HepG2 (cell line): ENCODE measurements at regions not wholly inside any gene's neighbourhood (a gene's known extent, or its start where the extent isn't known, plus 50 kb on each side); places are given as distances from the start of the nearest gene placed in this dataset.

Experiments
- GTF3A ChIP-seq: sonication (generic); formaldehyde crosslinking; conservative IDR thresholded peaks from 2 replicates; pipeline ENCODE4 v1.4.0; 2020; ENCODE audit warnings: mild to moderate bottlenecking, missing genetic modification reagents
- PCBP1 ChIP-seq: fragments of 200-400 bp; formaldehyde crosslinking; IDR thresholded peaks from 2 replicates; pipeline ENCODE4 v1.6.1; 2017; ENCODE audit warnings: mild to moderate bottlenecking, low read depth, low read length, borderline replicate concordance
- TCF7L2 ChIP-seq: IDR thresholded peaks from 2 replicates; pipeline ENCODE4 v1.6.1; 2011; ENCODE audit warnings: mild to moderate bottlenecking, low read depth, low read length, moderate library complexity
- ZNF138 ChIP-seq: sonication (generic); formaldehyde crosslinking; IDR thresholded peaks from 2 replicates; pipeline ENCODE4 v1.5.0; 2020; ENCODE audit warnings: mild to moderate bottlenecking, low read depth, missing genetic modification reagents
- ZNF24 ChIP-seq: fragments of 450-650 bp; IDR thresholded peaks from 2 replicates; pipeline ENCODE4 v1.6.1; 2017; ENCODE audit warnings: antibody characterized with exemption, mild to moderate bottlenecking
- TF ChIP-seq, protein P1 (sequence below), 2 experiments: sonication (generic) in 1 of 2; formaldehyde crosslinking in 1 of 2; IDR thresholded peaks; 2 replicates each; pipeline versions ENCODE4 v1.6.1 to v1.9.0; 2014 to 2022; ENCODE audit warnings: antibody characterized with exemption in 1 of 2, borderline replicate concordance in 1 of 2, inconsistent platforms in 1 of 2, low read depth in 1 of 2, missing genetic modification reagents in 1 of 2
- TF ChIP-seq, protein P2 (sequence below): sonication (generic); formaldehyde crosslinking; IDR thresholded peaks from 2 replicates; pipeline ENCODE4 v1.4.0; 2020; ENCODE audit warnings: missing genetic modification reagents

DNA sequence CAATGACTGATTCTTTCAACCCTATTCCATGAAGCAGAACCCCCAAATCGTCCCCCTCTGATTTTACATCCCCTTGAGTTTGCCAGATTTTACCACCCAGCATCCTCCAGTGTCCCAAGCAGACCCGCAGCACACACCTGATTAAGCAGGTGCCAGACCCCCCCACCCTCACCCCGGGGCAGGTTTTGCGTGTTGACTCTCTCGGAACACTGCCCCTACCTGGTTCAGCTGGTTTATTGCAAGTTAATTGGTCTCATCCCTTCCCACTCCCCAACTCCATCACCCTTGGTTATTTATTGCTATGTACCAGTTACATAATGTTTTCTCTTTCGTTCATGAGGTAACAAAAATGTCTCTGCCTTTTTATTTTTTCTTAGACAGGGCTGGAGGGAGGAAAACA lies 258.4 kb downstream of the BCOR start (continued):
- TF ChIP-seq, protein P1, sequence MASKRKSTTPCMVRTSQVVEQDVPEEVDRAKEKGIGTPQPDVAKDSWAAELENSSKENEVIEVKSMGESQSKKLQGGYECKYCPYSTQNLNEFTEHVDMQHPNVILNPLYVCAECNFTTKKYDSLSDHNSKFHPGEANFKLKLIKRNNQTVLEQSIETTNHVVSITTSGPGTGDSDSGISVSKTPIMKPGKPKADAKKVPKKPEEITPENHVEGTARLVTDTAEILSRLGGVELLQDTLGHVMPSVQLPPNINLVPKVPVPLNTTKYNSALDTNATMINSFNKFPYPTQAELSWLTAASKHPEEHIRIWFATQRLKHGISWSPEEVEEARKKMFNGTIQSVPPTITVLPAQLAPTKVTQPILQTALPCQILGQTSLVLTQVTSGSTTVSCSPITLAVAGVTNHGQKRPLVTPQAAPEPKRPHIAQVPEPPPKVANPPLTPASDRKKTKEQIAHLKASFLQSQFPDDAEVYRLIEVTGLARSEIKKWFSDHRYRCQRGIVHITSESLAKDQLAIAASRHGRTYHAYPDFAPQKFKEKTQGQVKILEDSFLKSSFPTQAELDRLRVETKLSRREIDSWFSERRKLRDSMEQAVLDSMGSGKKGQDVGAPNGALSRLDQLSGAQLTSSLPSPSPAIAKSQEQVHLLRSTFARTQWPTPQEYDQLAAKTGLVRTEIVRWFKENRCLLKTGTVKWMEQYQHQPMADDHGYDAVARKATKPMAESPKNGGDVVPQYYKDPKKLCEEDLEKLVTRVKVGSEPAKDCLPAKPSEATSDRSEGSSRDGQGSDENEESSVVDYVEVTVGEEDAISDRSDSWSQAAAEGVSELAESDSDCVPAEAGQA (IDR thresholded peaks at IDR 0.05; ENCODE audit: low read depth) = no peak
- TF ChIP-seq, protein P1 (CRISPR knock-in tag; IDR thresholded peaks at IDR 0.05; ENCODE audit: borderline replicate concordance) = no peak
- TF ChIP-seq, protein P2, sequence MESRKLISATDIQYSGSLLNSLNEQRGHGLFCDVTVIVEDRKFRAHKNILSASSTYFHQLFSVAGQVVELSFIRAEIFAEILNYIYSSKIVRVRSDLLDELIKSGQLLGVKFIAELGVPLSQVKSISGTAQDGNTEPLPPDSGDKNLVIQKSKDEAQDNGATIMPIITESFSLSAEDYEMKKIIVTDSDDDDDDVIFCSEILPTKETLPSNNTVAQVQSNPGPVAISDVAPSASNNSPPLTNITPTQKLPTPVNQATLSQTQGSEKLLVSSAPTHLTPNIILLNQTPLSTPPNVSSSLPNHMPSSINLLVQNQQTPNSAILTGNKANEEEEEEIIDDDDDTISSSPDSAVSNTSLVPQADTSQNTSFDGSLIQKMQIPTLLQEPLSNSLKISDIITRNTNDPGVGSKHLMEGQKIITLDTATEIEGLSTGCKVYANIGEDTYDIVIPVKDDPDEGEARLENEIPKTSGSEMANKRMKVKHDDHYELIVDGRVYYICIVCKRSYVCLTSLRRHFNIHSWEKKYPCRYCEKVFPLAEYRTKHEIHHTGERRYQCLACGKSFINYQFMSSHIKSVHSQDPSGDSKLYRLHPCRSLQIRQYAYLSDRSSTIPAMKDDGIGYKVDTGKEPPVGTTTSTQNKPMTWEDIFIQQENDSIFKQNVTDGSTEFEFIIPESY (CRISPR knock-in tag) = no peak
- TF ChIP-seq PCBP1 = no peak
- TF ChIP-seq GTF3A (CRISPR knock-in tag) = no peak
- no peak for TF ChIP-seq ZNF138 (CRISPR knock-in tag)
- no peak for TF ChIP-seq ZNF24
- TF ChIP-seq TCF7L2 = no peak
